Activated CD4-positive, alpha-beta T cell treated with anti-CD3 and anti-CD28 coated beads for 36 hours (primary cell): ENCODE measurements at regions not wholly inside any gene's neighbourhood (a gene's known extent, or its start where the extent isn't known, plus 50 kb on each side); places are given as distances from the start of the nearest gene placed in this dataset.
"Not testable (repeated sequence)": the region's sequence is repeated elsewhere in the genome, so short reads cannot be mapped to it uniquely, and the experiment has no call there.

ENCODE experiments used
- ATAC-seq: fragments of 200-7000 bp; cut with Tn5 transposase; one replicate; pipeline ENCODE4 v1.10.0; 2021; ENCODE audit warnings: mild to moderate bottlenecking, moderate library complexity
- CTCF ChIA-PET: fragments of 350-600 bp; sonication (Branson Sonifier 250); formaldehyde crosslinking; loops from one replicate; lab custom pipeline; 2021; ENCODE audit warnings: antibody characterized with exemption; lab: Charles Lee
- POLR2A ChIA-PET: fragments of 350-600 bp; sonication (Branson Sonifier 250); formaldehyde crosslinking; loops from one replicate; lab custom pipeline; 2021; ENCODE audit warnings: antibody characterized with exemption, inconsistent platforms; lab: Charles Lee
- DNase-seq: peaks from one replicate; pipeline ENCODE4 v3.0.0-alpha.2; 2020
- H3K27ac Mint-ChIP-seq: one replicate; pipeline ENCODE4 v1.8.0; 2021; ENCODE audit warnings: mixed read lengths
- H3K27me3 Mint-ChIP-seq: one replicate; pipeline ENCODE4 v1.8.0; 2021; ENCODE audit warnings: mixed read lengths
- H3K36me3 Mint-ChIP-seq: one replicate; pipeline ENCODE4 v1.8.0; 2021; ENCODE audit warnings: low read depth, mixed read lengths
- H3K4me1 Mint-ChIP-seq: one replicate; pipeline ENCODE4 v1.8.0; 2021; ENCODE audit warnings: mixed read lengths
- H3K4me3 Mint-ChIP-seq: one replicate; pipeline ENCODE4 v1.8.0; 2021; ENCODE audit warnings: mild to moderate bottlenecking, moderate library complexity, mixed read lengths
- H3K9me3 Mint-ChIP-seq: one replicate; pipeline ENCODE4 v1.8.0; 2021; ENCODE audit warnings: low read depth, mixed read lengths
- intact Hi-C, 2 experiments: fragments of 100-400 bp; cut with DNase I in 1 of 2; cut with micrococcal nuclease in 1 of 2; formaldehyde crosslinking; loops; one replicate each; pipeline versions ENCODE4 v1.14.2 to v1.15.1; 2022 to 2024; cut with DNase I, micrococcal nuclease

DNA sequence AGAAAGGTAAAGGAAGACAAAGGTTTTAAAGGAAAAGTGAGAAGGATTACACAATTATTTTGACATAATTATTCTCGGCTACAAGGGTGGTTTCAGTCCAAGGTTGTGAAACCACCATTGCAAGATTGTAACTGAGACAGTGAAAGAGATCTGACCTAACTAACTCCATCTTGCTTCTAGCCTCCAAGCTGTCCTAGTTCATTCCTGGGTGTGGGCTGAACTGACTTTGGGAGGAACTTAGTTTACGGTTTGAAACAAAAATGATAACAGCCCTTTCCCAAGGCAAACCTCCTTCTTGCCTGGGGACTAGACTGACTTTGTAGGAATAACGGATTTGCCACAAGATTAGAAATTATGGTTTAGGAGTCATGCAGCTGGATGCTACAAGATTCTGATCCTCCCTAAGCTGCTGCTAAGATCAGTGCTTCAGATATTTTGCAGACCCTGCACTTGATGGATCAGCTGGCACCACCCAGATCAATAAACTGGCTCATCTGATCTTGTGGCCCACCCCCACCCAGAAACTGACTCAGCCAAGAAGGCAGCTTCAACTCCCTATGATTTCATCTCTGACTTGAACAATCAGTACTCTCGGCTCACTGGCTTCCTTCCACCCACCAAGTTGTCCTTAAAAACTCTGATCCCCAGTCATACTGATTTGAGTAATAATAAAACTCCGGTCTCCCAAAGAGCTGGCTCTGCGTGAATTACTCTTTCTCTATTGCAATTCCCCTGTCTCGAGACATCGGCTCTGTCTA is 57.7 kb upstream of the AADACL2 start:
- Mint-ChIP-seq H3K36me3 (no peaks in the 10 kb centered on the region), H3K4me3 (no peak overlapping the region), H3K27me3 (peaks cover 2% of the 10 kb centered on the region), H3K9me3 (peaks cover 2% of the 10 kb centered on the region), H3K27ac (no peak overlapping the region), H3K4me1 (no peaks in the 10 kb centered on the region)
- CTCF ChIA-PET = no interaction called here
- intact Hi-C loops = loop anchor here in 1 of 2 experiments (5.0 kb wide), 1 partner anchor 184 kb away; no protein-coding TSS in a partner anchor
- DNase-seq (no peak), ATAC-seq (no peak)
- POLR2A ChIA-PET = no interaction called here

DNA sequence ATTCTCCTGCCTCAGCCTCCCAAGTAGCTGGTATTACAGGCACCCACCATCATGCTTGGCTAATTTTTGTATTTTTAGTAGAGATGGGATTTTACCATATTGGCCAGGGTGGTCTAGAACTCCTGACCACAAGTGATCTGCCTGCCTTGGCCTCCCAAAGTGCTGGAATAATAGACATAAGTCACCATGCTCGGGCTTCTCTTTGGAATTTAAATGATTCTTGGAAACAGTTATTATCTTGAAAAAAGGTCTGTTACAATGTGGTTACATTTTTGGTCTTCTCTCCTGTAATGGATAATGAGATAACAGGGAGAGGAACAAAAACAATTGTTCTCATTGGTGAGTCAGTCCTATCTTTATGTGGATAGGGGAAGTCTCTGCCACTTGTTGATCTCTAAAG is 59.8 kb upstream of the AADACL2 start:
- DNase-seq (no peak), ATAC-seq (no peak)
- ChIA-PET POLR2A (no interaction called here), CTCF (no interaction called here)
- Mint-ChIP-seq H3K27ac (no peak overlapping the region), H3K36me3 (no peaks in the 10 kb centered on the region), H3K4me3 (no peak overlapping the region), H3K4me1 (no peaks in the 10 kb centered on the region), H3K9me3 (peaks cover 2% of the 10 kb centered on the region), H3K27me3 (peaks cover 2% of the 10 kb centered on the region)
- intact Hi-C loops = no loop called here

DNA sequence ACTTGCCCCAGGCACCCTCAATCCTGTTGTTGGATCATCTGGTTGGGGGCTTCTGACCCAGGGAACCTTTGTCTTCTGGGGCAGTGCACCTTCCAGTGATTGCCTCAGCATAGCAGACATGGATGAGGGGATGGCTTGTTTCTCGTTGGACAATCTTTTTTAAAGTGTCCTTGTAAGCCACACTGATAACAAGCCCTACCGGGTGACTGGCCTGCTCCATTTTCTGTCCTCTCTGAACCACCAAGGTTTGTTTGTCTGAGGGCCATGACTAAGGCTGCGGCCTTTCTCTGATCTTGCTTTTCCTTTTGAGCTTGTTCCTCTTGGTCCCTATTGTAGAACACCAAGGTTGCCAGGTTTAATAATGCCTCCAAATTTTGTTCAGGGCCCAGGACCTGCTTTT is 66.0 kb upstream of the AADACL2 start:
- CTCF ChIA-PET, H3K36me3 Mint-ChIP-seq, DNase-seq, H3K4me1 Mint-ChIP-seq, intact Hi-C loops, POLR2A ChIA-PET, H3K27me3 Mint-ChIP-seq, H3K27ac Mint-ChIP-seq, H3K4me3 Mint-ChIP-seq, H3K9me3 Mint-ChIP-seq, ATAC-seq: not testable (repeated sequence)

DNA sequence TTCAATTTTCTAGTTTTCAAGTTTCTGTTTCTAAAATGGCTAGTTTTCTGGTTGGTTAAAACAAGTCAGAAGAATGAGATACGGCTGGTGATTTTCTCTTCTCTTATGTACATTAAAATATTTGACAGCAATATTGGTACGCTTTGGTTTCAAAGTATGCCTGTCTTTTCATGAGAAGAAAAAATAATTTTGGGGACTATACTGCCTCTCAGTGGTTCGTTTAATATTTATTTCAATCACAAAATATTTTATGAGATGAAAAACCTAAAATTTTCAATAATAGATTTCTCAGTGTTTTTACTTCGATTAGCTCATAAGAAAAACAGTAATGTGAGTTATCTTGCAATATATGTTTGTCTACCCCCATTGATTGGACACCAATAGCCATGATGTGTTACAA is 72.8 kb upstream of the AADACL2 start:
- ATAC-seq (no peak), DNase-seq (no peak)
- H3K4me1 Mint-ChIP-seq = no peaks in the 10 kb centered on the region
- H3K36me3 Mint-ChIP-seq = no peaks in the 10 kb centered on the region
- no peaks in the 10 kb centered on the region for H3K9me3 Mint-ChIP-seq
- intact Hi-C loops = no loop called here
- ChIA-PET CTCF (no interaction called here), POLR2A (no interaction called here)
- H3K27ac Mint-ChIP-seq = no peak overlapping the region
- H3K27me3 Mint-ChIP-seq = no peaks in the 10 kb centered on the region
- H3K4me3 Mint-ChIP-seq = no peak overlapping the region

DNA sequence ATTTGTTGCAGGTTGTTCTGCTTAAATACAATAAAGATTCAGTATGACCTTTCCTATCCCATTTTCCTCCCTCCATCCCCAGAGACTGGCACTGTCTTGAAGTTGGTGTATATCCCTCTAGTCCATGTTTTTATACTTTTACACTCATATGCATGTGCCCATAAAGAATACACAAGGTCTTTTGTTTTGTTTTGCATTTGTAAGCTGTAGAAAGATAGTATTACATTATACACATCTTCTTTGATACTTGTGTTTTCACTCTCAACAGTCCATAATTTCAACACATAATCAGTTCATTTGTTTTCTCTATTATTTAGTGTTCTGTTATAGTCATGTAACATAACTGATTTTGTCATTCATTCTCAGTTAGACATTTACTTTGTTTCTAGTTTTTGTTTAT is 88.7 kb upstream of the AADACL2 start:
- intact Hi-C loops = no loop called here
- ChIA-PET CTCF (no interaction called here), POLR2A (no interaction called here)
- H3K27me3 Mint-ChIP-seq = no peaks in the 10 kb centered on the region
- no peak overlapping the region for H3K4me3 Mint-ChIP-seq
- ATAC-seq (no peak), DNase-seq (no peak)
- no peaks in the 10 kb centered on the region for H3K9me3 Mint-ChIP-seq
- no peak overlapping the region for H3K27ac Mint-ChIP-seq
- H3K4me1 Mint-ChIP-seq = no peaks in the 10 kb centered on the region
- H3K36me3 Mint-ChIP-seq = no peaks in the 10 kb centered on the region

DNA sequence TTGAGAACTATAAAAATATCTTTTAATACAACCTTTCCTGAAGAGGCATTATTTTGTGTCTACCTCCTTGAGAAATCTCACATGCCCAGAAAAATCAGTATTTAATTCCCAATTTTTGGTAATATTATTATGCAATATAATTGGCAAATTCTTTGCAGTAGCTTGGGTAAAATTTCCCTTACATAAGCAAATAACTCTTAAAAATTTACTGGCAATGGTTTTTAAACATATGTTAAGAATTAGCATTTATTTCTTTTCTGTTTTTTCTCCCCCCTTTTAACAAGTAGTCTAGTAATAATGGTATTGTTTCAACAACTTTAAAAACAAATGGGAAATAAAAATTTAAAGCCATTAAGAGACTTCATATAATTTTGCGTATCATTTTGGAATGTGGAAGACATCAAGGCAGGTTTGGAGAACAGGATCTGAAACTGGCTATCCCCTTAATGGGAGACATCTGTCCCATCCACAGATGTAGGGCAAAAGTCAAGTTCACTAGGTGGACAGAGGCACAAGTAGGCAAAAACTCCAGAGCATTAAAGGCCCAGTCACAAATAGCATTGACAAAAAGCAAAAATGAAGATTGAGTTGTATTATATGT is 89.6 kb upstream of the AADACL2 start:
- POLR2A ChIA-PET = no interaction called here
- intact Hi-C loops = no loop called here

DNA sequence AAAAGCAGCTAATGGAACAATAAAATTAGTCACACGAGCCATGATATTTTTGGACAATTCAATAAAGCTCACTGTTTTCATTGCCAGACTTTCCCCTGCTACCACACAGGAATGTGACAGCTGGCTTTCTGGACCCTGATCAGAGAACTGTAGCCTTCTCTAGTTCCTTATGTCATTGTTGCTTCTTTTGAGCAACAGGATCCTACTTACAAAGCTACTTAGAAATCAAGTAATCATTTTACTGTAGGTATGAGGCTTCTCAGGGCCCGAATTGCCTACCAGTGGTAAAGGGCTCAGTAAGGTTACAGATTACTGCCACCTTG is 94.3 kb upstream of the AADACL2 start:
- peaks cover 5% of the 10 kb centered on the region for H3K27me3 Mint-ChIP-seq
- intact Hi-C loops = no loop called here
- no peaks in the 10 kb centered on the region for H3K4me1 Mint-ChIP-seq
- ChIA-PET CTCF (interaction anchor here (0.6 to 0.8 kb wide), 2 partner anchors 845 to 1752 kb away, joined by 3 read pairs; no protein-coding TSS in a partner anchor), POLR2A (no interaction called here)
- H3K4me3 Mint-ChIP-seq = no peak overlapping the region
- H3K27ac Mint-ChIP-seq = no peak overlapping the region
- H3K36me3 Mint-ChIP-seq = no peaks in the 10 kb centered on the region
- H3K9me3 Mint-ChIP-seq = no peaks in the 10 kb centered on the region
- no peak for DNase-seq
- no peak for ATAC-seq

More for the DNA sequence above, 89.6 kb upstream of the AADACL2 start:
- CTCF ChIA-PET = no interaction called here
- Mint-ChIP-seq H3K27ac (no peak overlapping the region), H3K36me3 (no peaks in the 10 kb centered on the region), H3K9me3 (no peaks in the 10 kb centered on the region), H3K4me1 (no peaks in the 10 kb centered on the region), H3K27me3 (no peaks in the 10 kb centered on the region), H3K4me3 (no peak overlapping the region)
- no peak for ATAC-seq
- no peak for DNase-seq

DNA sequence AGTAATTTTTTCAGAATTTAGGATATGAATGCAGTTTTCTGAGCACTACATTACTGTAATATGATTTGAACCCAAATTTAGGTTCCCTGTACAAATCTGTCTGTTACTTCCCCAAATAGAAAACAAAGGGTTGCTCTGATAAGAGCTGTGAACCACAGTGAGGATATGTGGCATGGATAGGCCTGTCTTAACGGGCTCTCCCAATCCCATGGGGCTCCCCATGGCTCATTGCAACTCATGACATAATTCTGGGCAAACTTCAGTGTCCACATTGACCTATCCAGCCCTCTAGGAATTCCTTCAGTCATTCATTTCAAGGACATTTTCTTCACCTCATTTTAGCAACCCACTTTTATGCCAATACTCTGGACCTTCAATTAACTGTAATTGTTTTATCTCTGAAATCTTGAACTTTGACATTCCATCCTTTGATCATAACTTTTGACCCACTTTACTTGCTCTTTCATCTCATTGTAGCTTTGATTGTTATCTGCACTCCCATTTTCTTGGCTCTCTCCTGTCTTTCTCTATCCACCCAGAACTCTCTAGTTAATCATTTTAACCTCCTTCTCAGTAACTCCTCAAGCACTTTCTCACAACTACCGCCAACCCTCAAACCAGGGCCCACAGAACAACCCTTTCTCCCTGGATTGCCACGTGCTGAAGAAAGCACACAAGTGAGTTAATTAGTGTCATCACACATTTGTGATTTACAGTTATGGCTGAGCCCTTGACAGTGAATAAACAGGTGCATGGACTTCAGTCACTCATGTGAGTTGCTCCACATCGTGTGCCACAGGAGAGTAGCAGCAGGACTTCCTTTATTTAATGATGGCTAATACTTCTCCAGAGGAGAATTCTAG is 94.9 kb upstream of the AADACL2 start:
- intact Hi-C loops = no loop called here
- no peaks in the 10 kb centered on the region for H3K36me3 Mint-ChIP-seq
- ATAC-seq = no peak
- H3K27ac Mint-ChIP-seq = no peak overlapping the region
- POLR2A ChIA-PET = no interaction called here
- no peaks in the 10 kb centered on the region for H3K9me3 Mint-ChIP-seq
- H3K4me1 Mint-ChIP-seq = no peaks in the 10 kb centered on the region
- H3K4me3 Mint-ChIP-seq = no peak overlapping the region
- H3K27me3 Mint-ChIP-seq = peaks cover 5% of the 10 kb centered on the region
- DNase-seq = no peak
- CTCF ChIA-PET = interaction anchor here (0.8 kb wide), 1 partner anchor 1751 kb away, joined by 3 read pairs; no protein-coding TSS in a partner anchor

DNA sequence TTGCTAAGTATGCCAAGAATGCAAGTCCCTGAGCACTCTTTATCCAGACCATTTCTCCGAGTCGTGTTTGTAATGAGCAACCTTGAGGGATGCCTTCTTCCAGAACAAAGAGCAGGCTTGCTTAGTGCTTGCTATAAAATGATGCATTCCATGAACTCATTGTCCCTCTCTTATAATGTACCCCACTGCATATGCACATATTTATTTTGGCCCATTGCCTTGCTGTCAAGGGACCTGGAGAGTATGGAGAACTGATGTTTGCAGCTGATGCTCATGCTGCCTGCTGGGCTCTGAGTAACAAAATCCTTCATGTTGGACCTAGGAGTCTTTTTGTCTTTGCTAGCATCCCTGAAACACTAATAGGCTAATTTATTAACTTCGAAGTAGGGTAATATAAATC is 97.8 kb upstream of the AADACL2 start:
- H3K4me3 Mint-ChIP-seq = no peak overlapping the region
- ChIA-PET CTCF (no interaction called here), POLR2A (no interaction called here)
- DNase-seq = no peak
- ATAC-seq = no peak
- H3K4me1 Mint-ChIP-seq = no peaks in the 10 kb centered on the region
- no peaks in the 10 kb centered on the region for H3K9me3 Mint-ChIP-seq
- intact Hi-C loops = no loop called here
- no peak overlapping the region for H3K27ac Mint-ChIP-seq
- H3K36me3 Mint-ChIP-seq = no peaks in the 10 kb centered on the region
- H3K27me3 Mint-ChIP-seq = peaks cover 5% of the 10 kb centered on the region

DNA sequence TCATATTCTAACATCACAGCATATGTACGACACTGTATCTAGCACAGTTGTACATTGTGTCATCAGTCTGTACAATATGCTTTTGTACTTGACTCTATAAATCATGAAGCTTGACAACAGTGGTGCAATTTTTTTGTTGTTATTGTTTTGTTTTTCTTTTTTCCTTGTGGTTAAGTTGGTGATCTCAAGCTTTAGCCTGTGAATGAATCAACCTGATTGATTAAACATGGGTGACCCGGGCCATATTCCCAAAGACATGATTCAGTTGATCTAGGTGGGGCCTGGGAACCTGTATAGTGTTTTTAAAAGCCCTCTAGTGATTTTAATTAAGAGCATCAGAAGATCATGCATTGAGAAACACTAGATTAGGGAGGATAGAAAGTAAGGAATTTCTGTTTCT is 101.8 kb upstream of the AADACL2 start:
- no peak for DNase-seq
- Mint-ChIP-seq H3K27ac (no peak overlapping the region), H3K27me3 (peaks cover 2% of the 10 kb centered on the region), H3K36me3 (no peaks in the 10 kb centered on the region), H3K4me1 (no peaks in the 10 kb centered on the region), H3K4me3 (no peak overlapping the region), H3K9me3 (no peaks in the 10 kb centered on the region)
- intact Hi-C loops = no loop called here
- ChIA-PET POLR2A (no interaction called here), CTCF (no interaction called here)
- ATAC-seq = no peak

DNA sequence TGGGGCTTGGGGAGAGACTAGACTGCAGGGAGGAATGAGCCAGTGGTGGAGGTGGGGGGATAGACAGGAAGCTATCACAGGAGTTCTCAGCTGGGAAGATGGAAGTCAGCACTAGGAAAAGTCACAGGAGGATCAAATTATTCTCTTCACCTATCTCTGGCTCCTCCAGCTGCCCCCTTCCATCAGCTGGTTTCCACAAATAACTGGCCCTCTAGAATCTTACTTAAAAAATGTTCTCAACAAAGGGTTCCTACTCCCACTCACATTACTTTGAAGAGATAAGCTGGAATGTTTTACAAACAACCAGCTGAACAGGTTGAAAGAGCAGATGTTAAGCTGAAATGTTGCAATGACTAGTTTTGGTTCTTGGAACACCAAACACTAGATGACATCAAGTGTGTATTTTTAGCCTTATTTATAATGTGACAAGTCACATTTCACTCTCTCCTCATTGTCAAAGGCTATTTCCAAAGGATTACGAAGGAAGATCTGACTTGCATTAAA is 102.7 kb upstream of the AADACL2 start:
- H3K4me3 Mint-ChIP-seq = no peak overlapping the region
- H3K36me3 Mint-ChIP-seq = no peaks in the 10 kb centered on the region
- ChIA-PET CTCF (interaction anchor here (0.7 to 1.6 kb wide), 2 partner anchors 10 to 305 kb away, joined by 3 to 5 read pairs; no protein-coding TSS in a partner anchor), POLR2A (no interaction called here)
- no peak for DNase-seq
- ATAC-seq = no peak
- no peak overlapping the region for H3K27ac Mint-ChIP-seq
- peaks cover 2% of the 10 kb centered on the region for H3K27me3 Mint-ChIP-seq
- no peaks in the 10 kb centered on the region for H3K9me3 Mint-ChIP-seq
- H3K4me1 Mint-ChIP-seq = no peaks in the 10 kb centered on the region
- intact Hi-C loops = no loop called here
